ENCODE measurements at regions not wholly inside any gene's neighbourhood (a gene's known extent, or its start where the extent isn't known, plus 50 kb on each side); places are given as distances from the start of the nearest gene placed in this dataset.

DNA sequence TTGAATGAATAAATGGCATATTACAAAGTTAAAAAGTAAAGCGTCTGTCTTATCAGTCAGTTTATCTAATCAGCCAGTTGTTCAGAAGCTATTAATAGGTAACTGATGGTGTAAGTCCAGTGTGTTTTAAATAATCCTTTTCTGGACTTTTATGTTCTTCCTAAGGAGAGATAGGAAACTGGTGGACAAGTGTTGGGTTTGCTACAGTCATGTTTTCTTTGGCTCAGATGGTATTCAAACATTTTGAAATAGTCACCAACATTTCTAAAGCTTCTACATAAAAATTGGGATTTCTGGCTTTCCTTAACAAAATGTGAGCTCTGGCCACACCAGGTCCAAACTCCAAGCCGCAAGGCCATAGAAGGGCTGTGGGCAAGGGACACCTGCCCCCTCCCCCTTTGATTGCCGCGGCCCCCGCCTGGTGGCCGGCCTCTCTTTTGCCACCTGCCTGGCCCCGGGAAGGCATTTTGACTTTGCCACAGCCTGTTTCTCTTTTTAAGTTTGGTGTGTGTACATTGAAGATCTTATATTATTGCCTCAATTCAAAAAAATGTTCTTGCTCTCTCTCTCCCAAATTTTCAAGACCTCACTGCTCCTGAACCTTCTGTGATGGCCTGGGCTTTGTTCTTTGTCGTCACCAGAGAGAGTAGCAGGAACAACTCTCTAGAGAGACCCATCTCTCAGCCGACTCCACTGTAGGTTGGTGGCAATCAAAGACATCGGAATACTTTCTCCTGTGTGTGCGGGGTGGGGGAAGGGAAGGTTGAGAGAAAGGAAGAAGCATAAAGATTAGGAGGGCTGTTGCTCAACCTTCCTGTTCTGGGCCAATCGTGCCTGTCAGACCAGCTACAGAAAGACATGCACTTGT, 84.0 kb upstream of the ZNF217 start:
- no peak for TF ChIP-seq POLR2A (IDR thresholded peaks at IDR 0.05)
- TF ChIP-seq, protein P1, sequence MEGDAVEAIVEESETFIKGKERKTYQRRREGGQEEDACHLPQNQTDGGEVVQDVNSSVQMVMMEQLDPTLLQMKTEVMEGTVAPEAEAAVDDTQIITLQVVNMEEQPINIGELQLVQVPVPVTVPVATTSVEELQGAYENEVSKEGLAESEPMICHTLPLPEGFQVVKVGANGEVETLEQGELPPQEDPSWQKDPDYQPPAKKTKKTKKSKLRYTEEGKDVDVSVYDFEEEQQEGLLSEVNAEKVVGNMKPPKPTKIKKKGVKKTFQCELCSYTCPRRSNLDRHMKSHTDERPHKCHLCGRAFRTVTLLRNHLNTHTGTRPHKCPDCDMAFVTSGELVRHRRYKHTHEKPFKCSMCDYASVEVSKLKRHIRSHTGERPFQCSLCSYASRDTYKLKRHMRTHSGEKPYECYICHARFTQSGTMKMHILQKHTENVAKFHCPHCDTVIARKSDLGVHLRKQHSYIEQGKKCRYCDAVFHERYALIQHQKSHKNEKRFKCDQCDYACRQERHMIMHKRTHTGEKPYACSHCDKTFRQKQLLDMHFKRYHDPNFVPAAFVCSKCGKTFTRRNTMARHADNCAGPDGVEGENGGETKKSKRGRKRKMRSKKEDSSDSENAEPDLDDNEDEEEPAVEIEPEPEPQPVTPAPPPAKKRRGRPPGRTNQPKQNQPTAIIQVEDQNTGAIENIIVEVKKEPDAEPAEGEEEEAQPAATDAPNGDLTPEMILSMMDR (IDR thresholded peaks at IDR 0.05) = no peak

All from breast epithelium (tissue), 3 donors.